ENCODE measurements at regions not wholly inside any gene's neighbourhood (a gene's known extent, or its start where the extent isn't known, plus 50 kb on each side); places are given as distances from the start of the nearest gene placed in this dataset.

GRCh38 chr22:49492308-49492707 lies 335.4 kb downstream of the BRD1 start:
- dilution Hi-C loops (cut with HindIII; ENCODE audit: low sequenced_read_pairs, unreplicated experiment), result no loop called here
- H3K9me3 ChIP-seq (ENCODE audit: control insufficient read depth, insufficient read depth, low read length), result peaks cover 46% of the 10 kb centered on the region
- ATAC-seq (ENCODE audit: low read depth), result no peak

More at GRCh38 chr22:49492308-49492707, 335.4 kb downstream of the BRD1 start:
- DNase-seq, result no peak
- no peaks in the 10 kb centered on the region for H3K79me1 ChIP-seq (ENCODE audit: low read depth in 1 of 2, low read length in 2 of 2)
- POLR2A ChIA-PET (ENCODE audit: unreplicated experiment), result no interaction called here
- no peak overlapping the region for H3K27ac ChIP-seq (ENCODE audit: insufficient read depth, low read length)
- H3K27me3 ChIP-seq (ENCODE audit: control insufficient read depth, insufficient read depth, low read length), result no peaks in the 10 kb centered on the region
- no peak overlapping the region for H3K56ac ChIP-seq (ENCODE audit: extremely low read depth, insufficient read depth, low read length)
- no peak overlapping the region for H3K23ac ChIP-seq (ENCODE audit: low read depth, low read length)
- H3K18ac ChIP-seq (ENCODE audit: low read depth, low read length), result no peak overlapping the region
- in situ Hi-C loops (cut with MboI; ENCODE audit: low sequenced_read_pairs) (no loop called here), intact Hi-C loops (cut with micrococcal nuclease) (no loop called here)
- no peaks in the 10 kb centered on the region for H3K4me1 ChIP-seq (ENCODE audit: control insufficient read depth, insufficient read depth, low read length)
- no peak overlapping the region for H2BK120ac ChIP-seq (ENCODE audit: low read depth, low read length)
- H2BK5ac ChIP-seq (ENCODE audit: low read depth, low read length, poor library complexity, severe bottlenecking), result no peak overlapping the region
- no peak overlapping the region for H3K4me3 ChIP-seq (ENCODE audit: insufficient read depth, low read depth, low read length)
- no peak overlapping the region for H2BK15ac ChIP-seq (ENCODE audit: low read depth, low read length)
- TF ChIP-seq CEBPB (IDR thresholded peaks at IDR 0.05; ENCODE audit: low read depth, low read length) (no peak), CTCF (conservative IDR thresholded peaks at IDR 0.05; ENCODE audit: low read depth, low read length) (no peak), MAZ (IDR thresholded peaks at IDR 0.05; ENCODE audit: borderline replicate concordance, low read depth, low read length) (no peak), CHD1 (IDR thresholded peaks at IDR 0.05; ENCODE audit: low read depth, low read length) (no peak)
- WGBS, 2 experiments (ENCODE audit: extremely low coverage in 2 of 2, insufficient read length in 1 of 2), result 59% methylated on average over 6 of the region's 17 CpGs; no CpG with 5 or more reads in 1 of the 2 experiments
- no peak overlapping the region for H2AK5ac ChIP-seq (ENCODE audit: low read depth, low read length)
- H4K20me1 ChIP-seq (ENCODE audit: insufficient read depth, low read length), result no peaks in the 10 kb centered on the region
- no peak overlapping the region for H2BK20ac ChIP-seq (ENCODE audit: low read depth, low read length)
- no peaks in the 10 kb centered on the region for H3K9me1 ChIP-seq (ENCODE audit: insufficient read depth, low read length)
- H4K8ac ChIP-seq (ENCODE audit: low read depth in 2 of 2, low read length in 2 of 2), result no peak overlapping the region
- no peak overlapping the region for H3K9ac ChIP-seq (ENCODE audit: low read depth, low read length)
- no peak overlapping the region for H4K91ac ChIP-seq (ENCODE audit: insufficient read depth, low read depth, low read length)
- H4K5ac ChIP-seq (ENCODE audit: low read depth, low read length), result no peak overlapping the region
- no peak overlapping the region for H3K4me2 ChIP-seq (ENCODE audit: low read depth, low read length)
- BruUV-seq (replicated peaks), result no TSS peak
- no peak overlapping the region for H2AFZ ChIP-seq (replicated peaks; ENCODE audit: low read length, poor library complexity)
- H2AK9ac ChIP-seq (replicated peaks; ENCODE audit: low read depth, low read length, poor library complexity), result no peak overlapping the region
- H3K36me3 ChIP-seq (ENCODE audit: control insufficient read depth, insufficient read depth, low read length), result no peaks in the 10 kb centered on the region
- CTCF ChIA-PET, result no interaction called here
- H3K14ac ChIP-seq (replicated peaks; ENCODE audit: low read depth, low read length), result no peak overlapping the region
- H3K4ac ChIP-seq (ENCODE audit: low read depth, low read length), result no peak overlapping the region

Data from IMR-90 (cell line).